GM19324 (cell line): ENCODE measurements at regions not wholly inside any gene's neighbourhood (a gene's known extent, or its start where the extent isn't known, plus 50 kb on each side); places are given as distances from the start of the nearest gene placed in this dataset.
A peak's percentile ranks its signal among the peaks of the same experiment; 100 is the strongest.
"Not testable (repeated sequence)": the region's sequence is repeated elsewhere in the genome, so short reads cannot be mapped to it uniquely, and the experiment has no call there.

Source experiments
- ATAC-seq: cut with Tn5 transposase; IDR thresholded peaks from one replicate; pipeline ENCODE4 v1.9.1; 2021; ENCODE audit warnings: mild to moderate bottlenecking, moderate library complexity; ENCODE audit not compliant: unreplicated experiment, low FRiP score

DNA sequence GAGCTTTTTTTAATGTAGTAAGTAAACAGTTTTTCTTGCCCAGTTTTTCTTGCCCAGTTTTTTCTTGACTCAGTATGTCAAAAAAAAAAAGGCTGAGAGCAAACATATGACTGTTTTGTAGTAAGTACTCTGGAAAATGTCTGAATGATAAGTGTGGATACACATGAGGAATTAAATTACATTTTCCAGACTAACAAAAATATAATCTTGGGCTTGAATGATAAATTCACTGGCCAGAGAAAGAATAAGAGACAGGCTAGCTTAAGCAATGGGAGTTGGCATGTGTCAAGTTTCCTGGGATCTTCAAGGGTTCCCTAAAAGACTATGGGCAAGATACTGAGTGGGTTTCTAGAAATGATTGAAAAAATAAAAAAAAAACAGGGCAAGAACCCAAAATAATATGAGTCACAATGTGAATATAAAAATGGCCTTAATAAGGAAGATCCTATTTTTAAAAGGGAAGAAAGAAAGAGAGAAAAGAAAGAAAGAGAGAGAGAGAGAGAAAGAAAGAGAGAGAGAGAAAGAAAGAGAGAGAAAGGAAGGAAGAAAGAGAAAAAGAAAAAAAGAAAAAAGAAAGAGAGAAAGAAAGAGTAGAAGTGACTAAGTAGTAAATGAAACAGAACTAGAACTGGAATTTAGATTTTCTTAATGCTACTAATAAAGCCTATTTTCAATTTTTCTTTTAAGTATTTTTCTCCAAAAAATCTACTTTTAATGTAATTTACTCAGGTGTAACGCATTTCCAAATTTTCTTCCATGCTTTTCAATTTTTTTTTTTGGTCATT, 60.2 kb downstream of the TFPI2 start:
- ATAC-seq = no peak

DNA sequence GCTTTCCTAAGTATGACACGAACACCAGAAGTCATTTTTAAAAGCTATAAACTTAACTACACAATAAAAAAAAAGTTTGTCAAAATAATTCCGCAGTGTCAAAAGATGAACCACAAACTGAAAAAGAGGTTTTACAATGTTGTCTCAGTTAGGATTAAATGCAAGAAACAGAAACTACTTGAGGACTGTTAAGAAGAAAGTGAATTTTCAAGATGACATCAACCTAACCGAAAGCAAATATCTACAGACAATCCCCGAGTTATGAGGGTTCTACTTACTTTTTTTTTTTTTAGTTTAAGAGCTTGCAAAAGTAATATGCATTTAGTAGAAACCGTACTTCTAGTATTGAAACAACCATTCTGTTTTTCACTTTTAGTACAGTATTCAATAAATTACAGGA, 62.3 kb downstream of the TFPI2 start:
- ATAC-seq = no peak

DNA sequence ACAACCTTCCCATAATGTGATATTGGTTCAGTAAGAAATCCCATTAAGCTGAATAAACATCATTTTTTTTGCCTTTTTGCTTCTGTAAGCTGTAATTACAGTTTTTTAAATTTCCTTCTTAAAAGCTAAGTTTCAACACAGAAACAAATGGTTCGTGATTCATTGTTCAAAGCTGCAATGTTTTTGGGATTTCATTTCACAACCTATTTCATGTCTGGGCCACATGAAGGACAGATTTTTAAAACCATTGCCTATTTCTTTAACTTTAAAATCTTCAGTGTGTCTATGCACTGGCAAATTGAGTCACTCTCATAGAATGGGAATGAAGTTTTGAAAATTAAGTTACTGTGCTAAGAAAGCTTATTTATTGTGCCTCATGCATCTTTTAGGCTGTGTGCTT, 66.9 kb downstream of the TFPI2 start:
- ATAC-seq = no peak

DNA sequence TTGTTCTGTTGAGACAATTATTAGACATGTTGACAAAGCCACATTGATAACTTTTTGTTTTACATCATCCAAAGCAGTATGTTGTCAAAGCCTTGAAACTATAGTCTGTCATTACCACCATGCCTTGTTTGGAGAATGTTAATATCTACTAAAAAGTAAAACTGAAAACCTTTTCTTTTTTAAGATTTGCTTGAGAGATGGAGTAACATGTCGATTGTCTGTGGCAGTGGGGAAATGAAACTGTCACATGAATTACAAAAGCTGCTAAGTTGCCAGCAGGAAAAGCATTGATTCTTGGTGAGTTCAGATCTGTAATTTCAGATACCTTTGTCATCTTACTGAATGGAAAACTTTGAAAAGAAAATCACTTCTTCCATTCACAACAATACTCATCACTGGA, 69.1 kb downstream of the TFPI2 start:
- peak; percentile 51 for ATAC-seq

DNA sequence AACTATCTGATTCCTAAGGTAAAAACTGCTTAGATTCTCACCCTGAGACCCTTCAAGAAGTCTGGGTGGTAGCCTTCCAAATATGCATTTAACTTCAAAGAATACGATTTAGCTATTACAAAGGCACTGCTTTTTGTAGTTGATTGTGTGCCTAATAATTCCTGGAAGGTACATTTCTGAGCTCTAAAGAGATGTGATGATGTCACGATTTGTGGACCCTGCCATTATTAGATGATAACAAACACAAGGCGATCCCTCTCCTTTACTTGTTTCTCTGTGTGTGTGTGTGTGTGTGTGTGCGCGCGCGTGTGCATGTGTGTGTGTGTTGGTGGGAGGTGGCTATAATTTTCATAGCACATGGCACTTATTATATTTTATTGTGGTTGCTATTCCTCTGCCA, 70.9 kb downstream of the TFPI2 start:
- ATAC-seq = no peak

DNA sequence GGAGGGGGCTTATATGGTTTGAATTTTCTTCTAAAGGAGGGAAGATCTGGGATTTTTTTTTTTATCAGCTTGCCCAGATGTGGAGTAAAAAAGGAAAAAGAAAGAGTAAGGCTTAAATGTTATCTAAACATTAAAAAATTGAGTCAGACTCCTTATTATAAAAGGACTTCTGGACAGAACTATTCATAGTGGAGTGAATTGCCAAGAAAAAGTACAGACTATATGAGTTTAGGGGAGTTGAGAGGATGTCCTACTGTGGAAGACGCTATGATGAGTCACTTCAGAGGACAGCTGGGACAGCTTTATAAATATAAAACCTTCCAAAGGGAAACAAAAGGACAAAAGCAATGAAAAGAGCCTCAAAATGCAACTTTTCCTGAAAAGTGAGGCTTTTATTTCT, 73.0 kb downstream of the TFPI2 start:
- ATAC-seq = no peak

DNA sequence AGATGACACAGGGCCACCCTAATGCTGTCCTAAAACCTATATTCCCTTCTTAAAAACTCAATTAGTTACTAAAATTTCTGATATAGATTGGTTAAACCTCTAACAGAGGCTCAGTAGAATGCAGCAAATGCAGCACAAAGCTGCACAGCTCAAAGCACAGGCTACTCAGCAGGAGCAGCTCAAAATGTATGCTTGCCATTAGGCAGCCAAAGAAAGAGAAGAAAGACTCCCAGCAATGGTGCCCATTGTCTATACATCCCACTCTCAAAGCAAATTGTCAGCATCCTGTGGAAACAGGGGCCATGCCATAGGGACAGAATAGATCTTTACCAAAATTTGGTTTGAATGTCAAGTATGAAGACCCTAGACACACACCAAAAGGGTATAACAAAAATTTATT, 73.5 kb downstream of the TFPI2 start:
- ATAC-seq = no peak

DNA sequence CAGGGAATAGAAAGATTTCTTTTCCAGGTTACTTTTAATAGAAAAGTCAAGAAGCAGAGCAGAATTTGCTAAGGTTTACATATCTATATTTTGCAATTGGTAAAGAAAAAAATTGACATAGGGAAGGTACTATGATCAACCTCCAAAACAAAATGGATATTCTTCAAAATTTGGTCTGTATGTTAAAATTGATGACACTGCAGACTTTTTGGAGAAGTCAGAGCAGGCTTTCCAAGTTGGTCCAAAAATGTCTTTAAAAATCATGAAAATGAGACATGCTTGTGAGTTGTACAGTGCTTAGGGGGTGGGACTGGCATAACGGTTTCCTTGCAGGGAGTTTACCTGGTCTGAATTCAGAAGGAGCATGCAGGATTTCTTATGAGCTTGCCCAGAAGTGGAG, 77.0 kb downstream of the TFPI2 start:
- ATAC-seq = no peak

DNA sequence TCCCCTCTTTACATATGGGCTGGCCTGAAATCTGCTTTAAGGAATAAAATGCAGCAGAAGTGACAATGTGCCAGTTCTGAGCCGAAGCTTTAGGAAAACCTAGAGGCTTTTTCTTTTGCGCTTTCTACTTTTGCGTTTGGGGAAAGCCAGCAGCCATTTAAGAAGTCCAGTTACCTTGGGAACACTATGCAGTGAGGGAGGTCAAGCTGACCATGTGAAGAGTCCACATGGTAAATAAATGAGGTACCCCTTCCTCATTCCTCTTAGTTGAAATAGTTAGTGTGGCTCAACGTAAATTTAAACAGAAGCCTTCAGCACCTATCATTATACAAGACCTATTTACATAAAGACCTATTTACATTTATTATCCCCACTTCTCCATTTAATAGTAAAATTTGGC, 78.5 kb downstream of the TFPI2 start:
- no peak for ATAC-seq

DNA sequence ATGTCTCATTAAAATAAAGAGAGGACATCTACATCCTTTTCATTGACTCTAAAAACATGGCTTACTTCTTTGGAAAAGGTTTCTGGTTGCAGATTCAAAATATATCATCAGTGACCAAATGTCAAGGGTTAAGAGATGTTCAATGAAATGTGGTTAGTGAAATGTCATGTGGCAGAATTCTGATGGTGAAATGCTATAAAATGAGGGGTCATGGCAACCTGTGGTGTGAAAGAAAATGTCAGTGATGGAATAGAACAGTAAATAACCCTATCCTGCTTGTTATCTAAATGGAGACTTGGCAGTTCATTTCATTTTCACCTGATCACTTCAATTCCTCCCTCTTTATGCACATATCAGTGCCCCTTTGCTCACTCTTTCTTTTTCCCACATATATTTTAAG, 79.4 kb downstream of the TFPI2 start:
- ATAC-seq = no peak

DNA sequence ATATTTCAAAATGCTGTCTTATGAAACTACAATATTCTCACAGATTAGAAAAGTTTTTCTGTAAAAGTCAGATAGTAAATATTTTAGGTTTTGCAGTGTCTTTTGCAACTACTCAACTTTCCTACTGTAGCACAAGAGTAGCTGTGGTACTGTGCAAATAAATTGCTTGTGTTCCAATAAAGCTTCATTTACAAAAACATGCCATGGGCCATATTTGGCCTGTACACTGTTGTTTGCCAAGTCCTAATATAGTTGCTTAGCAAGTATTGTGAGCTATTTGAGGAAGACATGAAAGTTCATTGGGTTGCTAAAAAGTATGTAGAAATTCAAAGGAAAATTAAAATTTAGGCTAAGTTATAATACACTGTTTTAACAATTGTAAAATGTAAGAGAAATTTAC, 80.0 kb downstream of the TFPI2 start:
- ATAC-seq = no peak

DNA sequence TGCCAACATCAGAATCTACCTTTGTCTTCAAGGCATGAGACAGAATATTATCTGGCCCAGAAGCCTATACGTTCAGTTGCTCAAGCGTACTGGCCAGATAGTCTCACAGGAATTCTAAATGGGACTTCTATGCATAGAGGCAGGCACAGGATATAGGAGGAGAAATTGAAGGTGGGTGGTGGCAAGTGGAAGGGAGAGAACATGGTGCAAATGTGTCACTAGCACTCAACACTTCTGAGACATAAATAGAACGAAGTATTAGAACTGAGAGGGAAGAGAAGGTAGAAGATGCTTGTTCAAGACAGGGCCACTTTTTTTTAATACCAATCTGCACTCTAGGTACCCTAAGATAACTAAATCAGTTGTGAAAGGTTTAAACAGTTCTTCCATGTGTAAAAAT, 85.8 kb downstream of the TFPI2 start:
- no peak for ATAC-seq

DNA sequence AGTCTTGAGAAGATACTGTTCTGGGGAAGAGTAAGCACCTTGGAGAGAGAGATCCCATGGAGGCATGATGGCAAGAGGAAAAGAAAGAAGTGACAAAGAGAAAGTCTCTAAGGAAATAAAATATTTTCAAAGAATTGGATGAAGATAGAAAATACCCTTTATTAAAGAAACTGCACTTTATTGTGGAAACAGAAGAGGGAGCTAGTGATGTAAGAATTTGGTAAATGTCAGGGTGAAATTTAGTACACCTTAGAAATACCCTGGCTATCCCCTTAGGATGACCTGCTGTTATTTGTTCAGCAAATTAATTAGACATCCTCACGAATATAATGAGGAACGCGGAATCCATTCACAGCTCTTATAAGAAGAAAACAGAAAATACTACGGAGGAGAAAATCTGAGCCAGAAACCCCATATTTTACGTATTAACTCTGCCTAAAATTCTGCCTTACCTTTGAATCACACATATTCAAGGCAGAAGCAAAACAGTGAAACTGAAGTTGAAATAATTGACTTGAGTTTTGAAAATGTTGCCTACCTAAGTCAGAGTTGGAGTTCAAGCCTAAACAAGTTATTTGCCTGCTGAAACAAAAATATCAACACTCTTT, 90.7 kb downstream of the TFPI2 start:
- no peak for ATAC-seq

DNA sequence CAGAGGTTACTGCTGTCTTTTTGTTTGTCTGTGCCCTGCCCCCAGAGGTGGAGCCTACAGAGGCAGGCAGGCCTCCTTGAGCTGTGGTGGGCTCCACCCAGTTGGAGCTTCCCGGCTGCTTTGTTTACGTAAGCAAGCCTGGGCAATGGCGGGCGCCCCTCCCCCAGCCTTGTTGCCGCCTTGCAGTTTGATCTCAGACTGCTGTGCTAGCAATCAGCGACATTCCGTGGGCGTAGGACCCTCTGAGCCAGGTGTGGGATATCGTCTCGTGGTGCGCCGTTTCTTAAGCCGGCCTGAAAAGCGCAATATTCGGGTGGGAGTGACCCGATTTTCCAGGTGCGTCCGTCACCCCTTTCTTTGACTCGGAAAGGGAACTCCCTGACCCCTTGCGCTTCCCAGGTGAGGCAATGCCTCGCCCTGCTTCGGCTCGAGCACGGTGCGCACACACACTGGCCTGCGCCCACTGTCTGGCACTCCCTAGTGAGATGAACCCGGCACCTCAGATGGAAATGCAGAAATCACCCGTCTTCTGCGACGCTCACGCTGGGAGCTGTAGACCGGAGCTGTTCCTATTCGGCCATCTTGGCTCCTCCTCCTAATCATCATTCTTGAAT, 97.4 kb downstream of the TFPI2 start:
- not testable (repeated sequence) for ATAC-seq

DNA sequence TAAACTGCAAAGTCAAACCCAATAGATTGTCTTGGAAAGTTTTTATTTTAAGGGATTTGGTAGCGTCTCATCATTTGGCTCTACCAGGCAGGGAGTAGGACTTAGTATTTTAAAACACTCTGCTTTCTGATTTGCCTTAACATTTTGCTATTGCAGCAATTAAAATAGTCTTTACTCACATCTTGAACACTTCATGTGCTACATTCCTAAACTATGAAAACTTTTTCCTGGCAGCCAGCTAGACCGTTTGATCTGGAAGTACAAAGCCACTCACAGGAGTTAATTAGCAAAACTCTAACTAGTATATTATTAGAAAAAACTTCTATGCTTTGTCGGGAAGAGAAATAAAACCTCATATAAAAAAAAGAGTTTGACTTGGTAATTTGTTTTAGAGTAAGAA, 111.4 kb downstream of the TFPI2 start:
- no peak for ATAC-seq

DNA sequence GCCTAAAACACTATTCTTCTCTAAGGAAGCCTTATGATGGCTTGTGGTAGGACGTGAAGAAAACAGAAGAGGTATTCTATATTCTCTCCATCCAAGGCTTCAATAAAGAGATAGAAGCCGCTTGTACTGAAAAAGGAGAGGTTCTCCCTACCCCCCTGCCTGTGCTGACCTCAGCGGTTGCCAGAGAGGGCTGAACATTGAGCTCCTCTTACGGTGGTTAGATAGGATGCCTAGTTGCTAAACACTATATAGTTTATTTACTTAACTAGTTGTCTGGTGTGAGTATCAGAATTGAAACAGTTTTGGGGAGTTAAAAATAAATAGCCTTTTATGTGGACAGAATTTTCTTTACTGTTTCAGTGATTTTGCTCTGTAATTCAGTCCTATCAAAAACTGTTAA, 112.2 kb downstream of the TFPI2 start:
- no peak for ATAC-seq

DNA sequence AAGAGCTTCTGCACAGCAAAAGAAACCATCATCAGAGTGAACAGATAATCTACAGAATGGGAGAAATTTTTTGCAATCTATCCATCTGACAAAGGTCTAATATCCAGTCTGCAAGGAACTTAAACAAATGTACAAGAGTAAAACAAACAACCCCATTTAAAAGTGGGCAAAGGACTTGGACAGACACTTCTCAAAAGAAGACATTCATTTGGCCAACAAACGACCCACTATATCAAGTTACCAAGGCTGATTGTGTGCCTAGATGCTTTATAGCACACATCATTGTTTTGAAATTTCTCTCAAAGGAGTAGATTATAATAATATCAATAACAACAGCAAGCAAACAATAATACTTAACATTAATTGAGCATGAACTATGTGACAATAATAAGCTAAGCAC, 117.1 kb downstream of the TFPI2 start:
- ATAC-seq = no peak

DNA sequence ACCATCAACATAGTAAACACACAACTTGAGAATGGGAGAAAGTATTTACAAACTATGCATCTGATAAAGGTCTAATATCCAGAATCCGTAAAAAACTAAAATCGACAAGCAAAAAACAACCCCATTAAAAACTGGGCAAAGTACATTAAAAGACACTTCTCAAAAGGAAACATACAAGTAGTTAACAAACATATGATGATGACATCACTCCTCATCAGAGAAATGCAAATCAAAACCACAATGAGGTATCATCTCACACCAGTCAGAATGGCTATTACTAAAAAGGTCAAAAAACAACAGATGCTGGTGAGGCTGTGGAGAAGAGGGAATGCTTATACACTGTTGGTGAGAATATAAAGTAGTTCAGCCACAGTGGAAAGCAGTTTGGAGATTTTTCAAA, 125.1 kb downstream of the TFPI2 start:
- no peak for ATAC-seq

DNA sequence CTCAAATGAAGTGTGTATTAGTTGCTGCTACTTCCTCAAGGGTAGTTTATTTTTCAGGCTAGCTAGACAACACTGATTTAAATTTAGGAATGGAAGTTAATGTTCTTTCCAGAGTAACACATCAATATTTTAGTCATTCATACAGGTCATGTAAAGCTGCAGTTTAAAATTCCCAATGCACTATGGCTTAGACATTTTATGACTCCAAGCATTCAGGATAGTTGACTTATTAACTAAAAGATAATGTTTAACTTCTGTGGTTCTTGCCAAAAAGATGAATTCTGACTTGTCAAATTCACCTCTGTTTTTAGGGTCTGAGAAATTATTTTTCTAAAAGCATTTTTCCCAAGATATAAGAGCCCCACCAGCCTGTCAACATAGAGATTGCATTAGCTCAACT, 131.9 kb downstream of the TFPI2 start:
- no peak for ATAC-seq

DNA sequence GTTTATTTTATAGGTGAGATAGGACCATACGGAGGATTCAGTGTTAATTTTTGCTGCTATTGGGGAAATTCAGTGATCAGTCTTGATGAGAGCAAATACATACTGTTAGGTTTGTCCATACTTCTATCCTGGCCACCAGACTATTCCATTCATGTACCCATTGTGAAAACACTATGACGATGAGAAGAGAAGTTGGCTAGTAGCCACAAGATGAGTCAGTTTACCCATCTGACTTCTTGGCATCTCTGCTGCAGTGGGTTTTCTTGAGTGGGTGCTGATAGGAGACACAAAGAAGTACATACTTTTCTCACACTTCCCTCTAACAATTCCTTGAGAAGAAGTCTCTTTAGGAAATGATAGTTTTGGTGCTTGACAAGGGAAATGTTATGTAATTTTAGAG, 133.1 kb downstream of the TFPI2 start:
- ATAC-seq = no peak

DNA sequence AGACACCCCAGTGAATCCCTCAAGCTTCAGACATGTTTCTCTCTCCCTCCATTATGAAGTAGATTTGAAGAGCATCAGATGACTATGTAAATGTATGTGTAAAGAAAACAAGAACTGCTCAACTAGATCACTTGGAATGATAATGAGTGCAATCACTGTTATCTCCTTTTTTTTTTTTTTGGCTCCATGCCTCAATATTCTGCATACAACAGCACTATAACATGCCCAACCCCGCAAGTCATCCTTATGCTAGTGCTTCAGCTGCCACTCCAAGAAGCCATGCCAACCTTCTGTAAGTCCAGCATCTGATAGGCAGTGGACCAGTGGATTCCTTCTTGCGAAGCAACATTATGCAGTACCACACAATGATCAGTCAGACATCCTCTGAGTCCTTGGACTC, 133.7 kb downstream of the TFPI2 start:
- ATAC-seq = no peak

DNA sequence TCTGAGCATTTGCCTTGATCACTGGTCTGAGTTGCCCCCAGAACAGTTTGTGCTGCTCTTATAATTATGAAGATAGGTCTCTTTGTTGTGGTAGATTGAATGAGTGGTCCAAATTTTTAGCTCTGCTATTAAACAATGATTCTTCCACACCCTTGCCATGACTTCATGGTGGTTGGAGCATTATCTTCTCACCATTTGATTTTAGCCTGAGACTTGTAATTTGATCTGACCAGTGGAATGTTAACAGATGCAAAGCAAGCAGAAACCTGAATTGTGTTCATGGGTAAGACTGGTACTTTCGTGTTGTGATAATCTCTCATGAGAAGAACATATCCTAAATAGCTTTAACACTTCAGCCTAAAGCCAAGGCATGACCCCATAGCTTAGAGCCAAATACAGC, 139.1 kb downstream of the TFPI2 start:
- ATAC-seq = no peak
